B cell (primary cell): ENCODE measurements at regions not wholly inside any gene's neighbourhood (a gene's known extent, or its start where the extent isn't known, plus 50 kb on each side); places are given as distances from the start of the nearest gene placed in this dataset.

Experiments used
- ATAC-seq: fragments of 200-7000 bp; cut with Tn5 transposase; one replicate; pipeline ENCODE4 v1.10.0; 2021; ENCODE audit warnings: low read depth, mild to moderate bottlenecking, moderate number of reproducible peaks, moderate library complexity
- CTCF ChIA-PET: fragments of 350-600 bp; sonication (Branson Sonifier 250); formaldehyde crosslinking; loops from one replicate; lab custom pipeline; 2021; ENCODE audit warnings: antibody characterized with exemption, inconsistent platforms; lab: Charles Lee
- POLR2A ChIA-PET: fragments of 350-600 bp; sonication (Branson Sonifier 250); formaldehyde crosslinking; loops from one replicate; lab custom pipeline; 2021; ENCODE audit warnings: antibody characterized with exemption; lab: Charles Lee
- DNase-seq: peaks from one replicate; pipeline ENCODE4 v3.0.0; 2013
- H2AFZ ChIP-seq: 2 replicates; pipeline ENCODE4 v1.6.1; 2012; ENCODE audit warnings: mild to moderate bottlenecking, low read depth, low read length; ENCODE audit not compliant: insufficient read depth, poor library complexity, severe bottlenecking
- H3K27ac ChIP-seq, 2 donors: 1 replicate in 1 of 2; 2 replicates in 1 of 2; pipeline ENCODE4 v1.5.1; 2012 to 2013; ENCODE audit warnings: low read length in 2 of 2, mild to moderate bottlenecking in 2 of 2, moderate library complexity in 1 of 2
- H3K27me3 ChIP-seq, 4 experiments: fragments of 200-600 bp in 1 of 4; sonication (generic) in 1 of 4; replicated peaks in 1 of 4; 1 replicate in 2 of 4; 2 replicates in 2 of 4; pipeline versions ENCODE4 v1.6.1 to v1.7.0; 2013 to 2016; ENCODE audit warnings: low read length in 3 of 4, mild to moderate bottlenecking in 2 of 4, mixed read lengths in 1 of 4, moderate library complexity in 1 of 4; ENCODE audit not compliant: insufficient read depth in 4 of 4, control insufficient read depth in 3 of 4; ENCODE audit errors: control extremely low read depth in 1 of 4
- H3K36me3 ChIP-seq, 2 experiments: replicated peaks in 1 of 2; 1 replicate in 1 of 2; 2 replicates in 1 of 2; pipeline versions ENCODE4 v1.6.1 to v1.7.1; 2013; ENCODE audit warnings: low read length in 1 of 2; ENCODE audit not compliant: insufficient read depth in 2 of 2, control insufficient read depth in 1 of 2; ENCODE audit errors: control extremely low read depth in 1 of 2, extremely low read depth in 1 of 2
- H3K4me1 ChIP-seq, 2 donors: fragments of 200-600 bp in 1 of 2; sonication (generic) in 1 of 2; 1 replicate in 1 of 2; 2 replicates in 1 of 2; pipeline versions ENCODE4 v1.5.1 to v1.6.1; 2013 to 2017; ENCODE audit warnings: low read length in 2 of 2; ENCODE audit not compliant: control insufficient read depth in 2 of 2, insufficient read depth in 2 of 2
- H3K4me2 ChIP-seq: replicated peaks from 2 replicates; pipeline ENCODE3; 2012; ENCODE audit warnings: mild to moderate bottlenecking, low read depth, low read length; ENCODE audit not compliant: poor library complexity, severe bottlenecking
- H3K4me3 ChIP-seq, 5 experiments: fragments of 200-600 bp in 1 of 5; sonication (generic) in 1 of 5; 1 replicate in 3 of 5; 2 replicates in 2 of 5; pipeline versions ENCODE4 v1.5.1 to v1.7.0; 2011 to 2016; ENCODE audit warnings: low read length in 4 of 5, mild to moderate bottlenecking in 4 of 5, low read depth in 2 of 5, control low read depth in 1 of 5, moderate library complexity in 1 of 5; ENCODE audit not compliant: insufficient read depth in 1 of 5; ENCODE audit errors: control extremely low read depth in 1 of 5, extremely low read depth in 1 of 5
- H3K79me2 ChIP-seq: fragments of 200-600 bp; sonication (generic); one replicate; pipeline ENCODE4 v1.6.0; 2016; ENCODE audit warnings: low read length; ENCODE audit not compliant: control insufficient read depth, insufficient read depth
- H3K9ac ChIP-seq: fragments of 200-600 bp; sonication (generic); 2 replicates; pipeline ENCODE4 v1.6.1; 2017; ENCODE audit warnings: mild to moderate bottlenecking, low read length, moderate library complexity
- H3K9me3 ChIP-seq, 3 donors: one replicate each; pipeline versions ENCODE4 v1.6.1 to v1.7.1; 2013; ENCODE audit warnings: low read length in 2 of 3; ENCODE audit not compliant: control insufficient read depth in 2 of 3, insufficient read depth in 1 of 3; ENCODE audit errors: control extremely low read depth in 1 of 3
- H4K20me1 ChIP-seq: 2 replicates; pipeline ENCODE4 v1.6.0; 2012; ENCODE audit warnings: mild to moderate bottlenecking, low read length; ENCODE audit not compliant: insufficient read depth, control insufficient read depth, poor library complexity, severe bottlenecking
- H3K27ac Mint-ChIP-seq: one replicate; pipeline ENCODE4 v1.8.0; 2021; ENCODE audit warnings: mixed read lengths
- H3K27me3 Mint-ChIP-seq: one replicate; pipeline ENCODE4 v1.8.0; 2021; ENCODE audit warnings: mixed read lengths
- H3K4me1 Mint-ChIP-seq: one replicate; pipeline ENCODE4 v1.8.0; 2021; ENCODE audit warnings: mixed read lengths
- H3K4me3 Mint-ChIP-seq: one replicate; pipeline ENCODE4 v1.8.0; 2021; ENCODE audit warnings: mixed read lengths
- H3K9me3 Mint-ChIP-seq: one replicate; pipeline ENCODE4 v1.8.0; 2022; ENCODE audit warnings: mixed read lengths; ENCODE audit not compliant: insufficient read depth
- EZH2 ChIP-seq: IDR thresholded peaks from 2 replicates; pipeline ENCODE4 v1.6.1; 2012; ENCODE audit warnings: borderline replicate concordance, low read depth, mild to moderate bottlenecking, moderate library complexity, low read length; ENCODE audit not compliant: insufficient read depth, poor library complexity, severe bottlenecking
- WGBS: methylation state at CpG from one replicate; pipeline ENCODE4 v1.1.5; 2013; ENCODE audit warnings: missing lambda C conversion rate; ENCODE audit not compliant: insufficient coverage; 5-methylcytosine and 5-hydroxymethylcytosine counted together
- intact Hi-C: fragments of 100-400 bp; cut with micrococcal nuclease; formaldehyde crosslinking; loops from one replicate; pipeline ENCODE4 v1.10.0; 2022
- TF ChIP-seq, protein P1 (sequence below): fragments of 200-600 bp; IDR thresholded peaks from one replicate; pipeline ENCODE4 v1.8.0; 2022; ENCODE audit warnings: antibody characterized with exemption, mild to moderate bottlenecking

DNA sequence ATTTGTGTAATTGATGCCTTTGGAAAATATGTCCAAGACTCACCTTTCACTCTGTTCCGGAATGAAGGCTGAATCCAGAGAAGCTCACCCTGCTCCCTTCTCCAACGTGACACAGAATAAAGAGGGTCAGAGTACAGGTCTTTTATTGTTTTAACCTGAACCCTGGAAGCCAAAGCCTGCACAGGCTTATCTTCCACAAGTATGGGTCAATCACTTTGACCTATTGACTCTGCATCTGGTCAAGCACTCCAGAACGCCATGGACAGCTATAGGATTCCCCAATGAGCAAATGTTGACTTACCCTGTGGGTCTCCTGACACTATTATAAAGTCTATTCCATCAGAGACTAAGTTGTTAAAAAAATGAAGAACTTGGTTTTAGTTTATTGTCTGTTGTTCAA is 158.4 kb upstream of the MYLIP start:
- ATAC-seq (no peak), DNase-seq (no peak)
- H3K4me1 ChIP-seq: no peaks in the 10 kb centered on the region
- intact Hi-C loops: no loop called here
- H4K20me1 ChIP-seq: no peaks in the 10 kb centered on the region
- H3K36me3 ChIP-seq: no peaks in the 10 kb centered on the region
- Mint-ChIP-seq H3K27ac (no peak overlapping the region), H3K27me3 (no peaks in the 10 kb centered on the region), H3K4me1 (no peaks in the 10 kb centered on the region), H3K4me3 (no peak overlapping the region), H3K9me3 (peaks cover 4% of the 10 kb centered on the region)
- no CpG with 5 or more reads among the region's 3 CpGs for WGBS
- ChIA-PET CTCF (no interaction called here), POLR2A (no interaction called here)
- H3K9ac ChIP-seq: no peak overlapping the region
- no peak overlapping the region for H3K4me3 ChIP-seq
- no peaks in the 10 kb centered on the region for H3K27me3 ChIP-seq
- H3K27ac ChIP-seq: no peak overlapping the region
- H3K9me3 ChIP-seq: peaks cover 2 to 9% (median 9%) of the 10 kb centered on the region in 3 donors
- H3K79me2 ChIP-seq: no peaks in the 10 kb centered on the region
- no peak overlapping the region for H3K4me2 ChIP-seq
- no peak overlapping the region for H2AFZ ChIP-seq
- TF ChIP-seq, protein P1, sequence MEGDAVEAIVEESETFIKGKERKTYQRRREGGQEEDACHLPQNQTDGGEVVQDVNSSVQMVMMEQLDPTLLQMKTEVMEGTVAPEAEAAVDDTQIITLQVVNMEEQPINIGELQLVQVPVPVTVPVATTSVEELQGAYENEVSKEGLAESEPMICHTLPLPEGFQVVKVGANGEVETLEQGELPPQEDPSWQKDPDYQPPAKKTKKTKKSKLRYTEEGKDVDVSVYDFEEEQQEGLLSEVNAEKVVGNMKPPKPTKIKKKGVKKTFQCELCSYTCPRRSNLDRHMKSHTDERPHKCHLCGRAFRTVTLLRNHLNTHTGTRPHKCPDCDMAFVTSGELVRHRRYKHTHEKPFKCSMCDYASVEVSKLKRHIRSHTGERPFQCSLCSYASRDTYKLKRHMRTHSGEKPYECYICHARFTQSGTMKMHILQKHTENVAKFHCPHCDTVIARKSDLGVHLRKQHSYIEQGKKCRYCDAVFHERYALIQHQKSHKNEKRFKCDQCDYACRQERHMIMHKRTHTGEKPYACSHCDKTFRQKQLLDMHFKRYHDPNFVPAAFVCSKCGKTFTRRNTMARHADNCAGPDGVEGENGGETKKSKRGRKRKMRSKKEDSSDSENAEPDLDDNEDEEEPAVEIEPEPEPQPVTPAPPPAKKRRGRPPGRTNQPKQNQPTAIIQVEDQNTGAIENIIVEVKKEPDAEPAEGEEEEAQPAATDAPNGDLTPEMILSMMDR: no peak
- no peak for TF ChIP-seq EZH2

DNA sequence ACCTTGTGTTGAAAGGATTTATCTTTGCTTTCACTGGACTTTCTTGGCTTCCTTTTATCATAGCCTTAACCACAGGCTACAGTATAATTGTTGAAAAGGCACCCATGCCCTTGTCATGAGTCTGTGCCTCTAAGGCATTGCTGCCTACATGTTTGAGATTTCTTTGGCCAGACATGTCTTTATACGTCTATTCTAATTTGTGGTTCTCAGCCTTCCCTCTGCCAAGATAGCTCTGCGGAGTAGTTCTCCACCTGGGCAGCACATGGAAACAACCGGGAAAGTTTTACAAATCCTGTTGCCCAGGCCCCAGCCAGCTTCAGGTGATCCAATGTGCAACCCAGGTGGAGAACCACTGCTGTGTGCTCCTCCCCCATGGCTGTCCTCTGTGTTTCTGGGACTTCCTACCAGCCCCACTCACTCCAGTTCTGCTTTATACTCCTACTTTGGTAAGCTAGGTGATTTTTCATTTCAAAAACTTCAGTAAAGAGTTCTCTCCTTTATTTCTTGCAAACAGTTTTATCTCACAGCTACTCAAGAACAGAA is 159.6 kb upstream of the MYLIP start:
- Histone ChIP-seq H3K9ac (no peak overlapping the region), H4K20me1 (no peaks in the 10 kb centered on the region), H3K79me2 (no peaks in the 10 kb centered on the region), H3K4me1 (no peaks in the 10 kb centered on the region), H3K36me3 (no peaks in the 10 kb centered on the region), H3K27ac (no peak overlapping the region), H3K27me3 (no peaks in the 10 kb centered on the region), H2AFZ (no peak overlapping the region), H3K4me3 (no peak overlapping the region), H3K4me2 (no peak overlapping the region), H3K9me3 (peaks cover 2 to 9% (median 9%) of the 10 kb centered on the region in 3 donors)
- Mint-ChIP-seq H3K9me3 (peaks cover 4% of the 10 kb centered on the region), H3K4me3 (no peak overlapping the region), H3K27ac (no peak overlapping the region), H3K27me3 (no peaks in the 10 kb centered on the region), H3K4me1 (no peaks in the 10 kb centered on the region)
- ATAC-seq: no peak
- ChIA-PET CTCF (no interaction called here), POLR2A (no interaction called here)
- TF ChIP-seq EZH2: no peak
- TF ChIP-seq, protein P1: no peak
- DNase-seq: no peak
- 98% methylated on average over 3 of the region's 3 CpGs for WGBS
- intact Hi-C loops: no loop called here
